22Rv1 (cell line): ENCODE measurements at regions not wholly inside any gene's neighbourhood (a gene's known extent, or its start where the extent isn't known, plus 50 kb on each side); places are given as distances from the start of the nearest gene placed in this dataset.

ENCODE experiments used
- CTCF ChIP-seq: fragments of 450-650 bp; IDR thresholded peaks from 2 replicates; pipeline ENCODE4 v1.5.1; 2017; ENCODE audit warnings: mild to moderate bottlenecking
- ZFX ChIP-seq: fragments of 450-650 bp; IDR thresholded peaks from 2 replicates; pipeline ENCODE4 v1.6.1; 2017; ENCODE audit warnings: antibody characterized with exemption, borderline replicate concordance

- TF ChIP-seq CTCF (no peak), ZFX (no peak)
These were observed 491.4 kb upstream of the CRIM1 start for GRCh38 chr2:35864141-35864540.
